SH-SY5Y (cell line): ENCODE measurements at regions not wholly inside any gene's neighbourhood (a gene's known extent, or its start where the extent isn't known, plus 50 kb on each side); places are given as distances from the start of the nearest gene placed in this dataset.

Source experiments
- GATA2 ChIP-seq: IDR thresholded peaks from 2 replicates; pipeline ENCODE4 v1.6.1; 2011; ENCODE audit warnings: mild to moderate bottlenecking, low read depth, low read length
- GATA3 ChIP-seq: IDR thresholded peaks from 2 replicates; pipeline ENCODE4 v1.6.1; 2011; ENCODE audit warnings: low read depth, mild to moderate bottlenecking, low read length, moderate library complexity

DNA sequence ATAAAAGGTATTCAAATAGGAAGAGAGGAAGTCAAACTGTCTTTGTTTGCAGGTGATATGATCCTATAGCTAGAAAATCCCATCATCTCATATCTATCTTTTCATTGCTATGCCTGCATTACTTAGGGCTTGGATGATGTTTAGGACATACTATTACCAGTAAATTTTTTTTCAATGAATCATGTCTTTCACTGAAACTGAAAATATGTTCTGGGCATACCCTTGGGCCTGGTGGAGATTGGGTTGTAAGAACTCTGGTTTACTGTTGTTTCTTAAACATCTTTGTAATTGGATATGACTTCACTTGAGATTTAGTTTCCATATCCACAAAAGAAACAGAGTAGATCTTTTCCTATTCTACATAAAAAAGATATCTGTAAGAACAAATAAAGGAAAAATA, 502.2 kb upstream of the PRMT6 start:
- no peak for TF ChIP-seq GATA3
- no peak for TF ChIP-seq GATA2

DNA sequence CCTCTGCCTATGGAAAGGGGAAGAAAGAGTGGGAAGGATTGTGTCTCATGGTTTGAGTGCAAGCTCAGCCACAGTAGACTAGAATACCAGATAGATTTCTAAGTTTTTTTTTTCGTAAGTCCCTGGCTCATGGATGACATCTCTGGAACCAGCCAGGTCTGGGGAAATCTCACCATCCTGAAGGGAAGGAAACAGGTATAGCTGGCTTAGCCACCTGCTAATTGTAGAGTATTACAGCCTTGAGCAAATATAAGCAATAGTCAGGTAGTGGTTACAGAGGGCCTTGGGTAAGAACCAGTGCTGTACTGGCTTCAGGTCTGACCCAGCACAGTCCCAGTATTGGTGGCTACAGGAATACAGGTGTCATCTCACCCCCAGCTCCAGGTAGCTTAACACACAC, 500.9 kb upstream of the PRMT6 start:
- TF ChIP-seq GATA3 (no peak), GATA2 (no peak)

DNA sequence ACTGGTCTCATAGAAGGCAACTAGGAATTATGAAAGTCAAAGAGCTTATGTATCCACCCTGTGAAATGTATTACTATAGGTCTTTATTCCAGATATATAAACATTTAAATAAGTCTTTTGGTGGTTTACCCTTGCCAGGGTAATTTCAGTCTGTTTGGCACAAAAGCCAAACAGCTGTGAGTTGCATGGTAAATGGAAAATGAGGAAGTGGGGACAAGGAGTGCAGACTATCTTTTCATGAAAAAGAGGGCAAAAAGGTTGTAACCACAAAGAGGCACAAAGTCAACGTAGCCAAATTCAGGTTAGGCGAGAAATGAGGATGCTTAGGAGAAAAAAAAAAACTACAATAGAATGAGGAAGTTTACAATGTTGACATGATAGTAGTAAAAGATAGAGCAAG, 492.3 kb upstream of the PRMT6 start:
- TF ChIP-seq GATA3, result no peak
- TF ChIP-seq GATA2, result no peak

DNA sequence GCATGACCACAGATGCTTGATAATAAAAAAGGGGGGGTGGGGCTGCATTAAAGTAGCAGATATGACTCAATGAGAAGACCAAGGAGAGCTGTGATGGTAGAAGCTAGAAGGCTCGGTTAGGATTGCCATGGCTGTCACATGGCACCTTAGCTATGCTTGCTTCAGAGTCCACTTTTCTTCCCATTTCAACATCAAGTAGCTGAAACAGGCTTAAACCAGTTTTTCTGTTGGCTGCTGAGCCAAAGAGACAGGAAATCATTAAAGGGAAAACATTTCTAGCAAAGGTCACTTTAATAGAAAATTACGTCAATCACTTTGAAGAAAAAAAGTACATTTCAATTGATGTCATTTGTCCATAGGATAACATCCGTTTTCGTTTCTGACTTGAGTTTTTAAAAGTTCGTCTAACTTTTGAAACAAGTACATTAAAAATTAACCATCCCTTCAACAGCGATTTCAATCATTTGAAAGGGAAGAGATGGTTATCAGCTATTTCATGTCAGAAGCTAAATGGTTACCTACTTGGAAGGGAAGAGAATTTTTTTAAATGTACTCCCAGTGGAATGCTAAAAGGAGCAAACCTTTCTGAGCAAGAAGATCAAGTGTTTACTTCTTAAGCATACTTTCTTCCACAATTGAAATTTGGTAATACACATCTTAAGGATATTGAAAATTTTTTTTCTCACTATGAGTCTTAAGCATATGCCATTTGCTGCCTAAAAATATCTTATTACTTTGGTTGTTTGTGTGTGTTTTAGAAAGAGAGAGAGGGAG, 488.1 kb upstream of the PRMT6 start:
- no peak for TF ChIP-seq GATA2
- TF ChIP-seq GATA3, result no peak

DNA sequence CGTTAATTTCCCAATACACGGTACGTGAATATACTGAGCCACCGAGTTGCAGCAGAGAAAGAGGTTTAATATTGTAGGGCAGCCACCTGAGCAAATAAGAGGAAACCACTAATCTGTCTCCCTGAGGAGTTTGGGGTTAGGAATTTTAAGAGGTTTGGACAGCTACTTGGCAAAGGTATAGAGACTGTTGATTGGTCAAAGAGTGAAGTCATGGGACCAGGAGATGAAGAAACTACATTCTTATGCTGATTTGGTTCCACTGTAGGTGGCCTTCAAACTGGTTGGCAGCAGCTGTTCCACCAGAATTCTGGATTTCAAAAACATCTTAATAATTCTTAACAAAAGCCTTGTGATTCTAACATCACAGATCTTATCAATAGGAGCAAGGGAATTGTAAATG, 485.4 kb upstream of the PRMT6 start:
- TF ChIP-seq GATA2, result no peak
- no peak for TF ChIP-seq GATA3

DNA sequence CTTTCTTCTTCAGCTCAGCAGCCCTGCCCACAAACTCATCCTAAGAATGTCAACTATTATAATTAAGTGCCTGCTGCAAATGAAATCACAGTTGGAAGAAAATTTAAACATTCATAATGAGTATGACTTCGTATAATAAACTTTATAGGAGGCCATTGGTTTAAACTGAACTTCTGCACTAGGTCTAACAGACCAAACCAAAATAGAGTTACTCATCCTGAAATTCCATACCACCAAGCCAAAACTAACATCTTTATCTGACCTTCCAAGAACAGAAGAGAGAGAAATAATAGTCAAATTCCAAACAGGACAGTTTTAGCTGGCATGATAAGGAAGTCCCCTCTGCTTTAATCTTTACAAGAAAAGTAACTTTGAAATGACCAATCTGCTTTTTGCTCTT, 472.4 kb upstream of the PRMT6 start:
- TF ChIP-seq GATA2 (no peak), GATA3 (no peak)

DNA sequence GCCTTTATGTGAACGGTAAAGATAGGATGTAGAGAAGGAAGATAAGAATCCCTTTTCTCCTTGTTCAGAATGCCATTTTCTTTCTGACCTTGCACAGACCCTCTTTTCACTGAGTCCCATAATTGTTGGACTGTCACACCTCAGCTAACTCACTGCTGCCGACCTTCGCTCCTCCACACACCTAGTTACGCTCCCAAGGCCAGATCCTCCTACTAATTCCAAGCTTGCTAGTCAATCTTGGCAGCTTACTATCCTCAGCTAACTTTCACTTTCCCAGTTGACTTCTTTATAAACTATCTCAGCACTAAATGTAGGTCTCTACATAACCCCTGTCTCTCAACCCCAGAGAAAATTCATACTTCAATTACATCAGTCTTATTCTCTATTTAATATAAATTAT, 471.8 kb upstream of the PRMT6 start:
- no peak for TF ChIP-seq GATA2
- TF ChIP-seq GATA3, result no peak

DNA sequence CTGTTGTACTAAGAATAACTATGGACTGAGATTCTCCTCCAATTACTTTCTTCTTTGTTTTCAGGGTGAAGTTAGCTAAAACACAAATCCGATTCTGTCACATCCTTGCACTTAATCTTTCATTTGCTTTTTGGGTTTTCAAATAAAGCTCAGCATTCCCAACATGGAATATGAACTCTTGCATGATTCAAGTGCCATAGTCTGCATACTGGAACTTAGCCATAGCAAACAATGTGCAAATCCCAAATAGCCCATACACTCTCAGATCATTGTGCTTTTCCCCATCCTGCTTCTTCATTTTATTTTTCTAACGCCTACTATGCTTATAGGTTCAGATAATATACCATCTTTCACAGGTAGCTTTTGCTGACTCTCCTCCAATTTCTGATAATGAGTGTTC, 455.8 kb upstream of the PRMT6 start:
- TF ChIP-seq GATA3, result no peak
- TF ChIP-seq GATA2, result no peak

DNA sequence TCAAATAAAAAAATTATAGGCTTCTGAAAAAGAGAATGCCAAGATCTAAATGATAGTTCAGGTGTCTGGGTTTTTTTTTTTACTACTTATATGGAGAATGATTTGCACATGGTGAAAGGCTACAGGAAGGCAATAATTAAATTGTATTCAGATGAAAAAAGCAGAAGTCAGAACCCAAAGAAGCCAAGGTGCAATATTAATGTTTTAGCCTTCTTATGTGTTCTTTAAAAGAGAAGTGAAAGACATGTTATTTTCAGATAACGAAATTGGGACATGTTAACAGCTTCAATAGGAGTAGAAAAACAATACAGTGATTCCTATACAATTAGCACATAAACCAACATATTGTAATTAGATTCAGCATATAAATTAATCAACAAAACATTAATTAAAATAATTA, 452.9 kb upstream of the PRMT6 start:
- TF ChIP-seq GATA2 (no peak), GATA3 (no peak)

DNA sequence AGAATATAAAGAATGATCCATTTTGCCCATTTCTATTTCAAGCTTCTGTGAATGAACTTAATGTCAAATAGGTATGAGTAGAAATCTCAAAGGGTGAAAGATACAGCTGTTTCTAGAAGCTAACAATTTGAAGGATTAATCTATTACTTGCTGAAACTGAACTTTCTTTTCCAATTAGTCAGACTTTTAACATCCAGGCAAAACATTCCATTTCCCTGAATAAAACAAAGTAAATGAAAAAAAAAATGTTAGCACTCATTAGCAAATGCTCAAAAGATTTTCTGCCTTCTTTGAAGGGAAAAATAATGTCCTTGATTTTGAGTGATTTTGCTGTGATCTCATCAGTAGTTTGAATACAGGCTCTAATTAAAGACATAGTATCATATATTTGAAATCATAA, 447.6 kb upstream of the PRMT6 start:
- no peak for TF ChIP-seq GATA3

DNA sequence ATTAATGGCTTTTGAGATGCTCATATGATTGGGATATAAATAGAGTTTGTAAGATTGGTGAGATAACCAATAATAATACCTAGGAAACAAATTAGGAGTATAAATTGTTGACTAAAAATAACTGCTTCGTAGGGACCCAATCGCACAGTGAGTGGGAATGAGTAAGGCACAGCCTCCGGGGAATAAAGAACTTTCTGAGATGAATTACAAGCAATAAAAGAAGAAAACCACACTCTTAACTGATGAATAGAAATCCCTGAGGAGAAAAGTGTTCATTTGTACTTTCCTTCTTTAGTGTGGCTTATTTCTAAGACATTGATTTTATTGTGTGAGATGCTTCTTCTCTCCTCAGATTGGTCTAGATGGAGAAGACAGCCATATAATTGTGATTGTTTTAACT, 443.4 kb upstream of the PRMT6 start:
- no peak for TF ChIP-seq GATA3
- TF ChIP-seq GATA2, result no peak

DNA sequence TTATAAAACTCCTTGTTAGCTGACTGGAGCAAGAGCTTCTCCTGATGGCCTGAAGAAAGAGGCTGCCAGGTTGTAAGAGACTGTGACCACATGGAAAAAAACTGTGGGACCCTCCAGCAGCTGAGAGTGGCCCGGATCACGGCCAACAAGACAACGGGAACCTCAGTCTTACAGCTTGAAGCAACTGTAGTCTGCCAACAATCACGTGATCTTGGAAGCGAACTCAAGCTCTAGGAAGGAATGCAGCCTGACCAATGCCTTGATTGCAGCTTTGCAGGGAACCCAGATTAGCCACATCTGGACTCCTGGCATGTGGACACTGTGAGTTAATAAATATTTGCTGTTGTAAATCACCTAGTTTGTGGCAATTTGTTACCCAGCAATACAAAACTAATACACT, 442.6 kb upstream of the PRMT6 start:
- TF ChIP-seq GATA3 (no peak), GATA2 (no peak)

DNA sequence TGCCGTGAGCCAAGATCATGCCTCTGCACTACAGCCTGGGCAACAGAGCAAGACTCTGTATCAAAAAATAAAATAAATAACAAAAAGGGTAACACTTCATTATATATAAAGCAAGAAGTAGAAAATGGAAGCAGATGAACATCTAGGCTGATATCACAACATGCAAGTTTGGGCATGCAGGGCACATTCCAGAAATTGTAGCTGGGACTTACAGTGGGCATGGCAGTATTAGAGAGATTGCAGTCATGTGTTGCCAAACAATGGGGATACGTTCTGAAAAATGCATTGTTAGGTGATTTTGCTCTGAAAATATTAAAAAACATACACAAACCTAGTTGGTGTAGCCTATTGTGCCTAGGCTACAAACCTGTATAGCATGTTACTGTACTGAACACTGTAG, 441.0 kb upstream of the PRMT6 start:
- TF ChIP-seq GATA3, result no peak
- TF ChIP-seq GATA2, result no peak

DNA sequence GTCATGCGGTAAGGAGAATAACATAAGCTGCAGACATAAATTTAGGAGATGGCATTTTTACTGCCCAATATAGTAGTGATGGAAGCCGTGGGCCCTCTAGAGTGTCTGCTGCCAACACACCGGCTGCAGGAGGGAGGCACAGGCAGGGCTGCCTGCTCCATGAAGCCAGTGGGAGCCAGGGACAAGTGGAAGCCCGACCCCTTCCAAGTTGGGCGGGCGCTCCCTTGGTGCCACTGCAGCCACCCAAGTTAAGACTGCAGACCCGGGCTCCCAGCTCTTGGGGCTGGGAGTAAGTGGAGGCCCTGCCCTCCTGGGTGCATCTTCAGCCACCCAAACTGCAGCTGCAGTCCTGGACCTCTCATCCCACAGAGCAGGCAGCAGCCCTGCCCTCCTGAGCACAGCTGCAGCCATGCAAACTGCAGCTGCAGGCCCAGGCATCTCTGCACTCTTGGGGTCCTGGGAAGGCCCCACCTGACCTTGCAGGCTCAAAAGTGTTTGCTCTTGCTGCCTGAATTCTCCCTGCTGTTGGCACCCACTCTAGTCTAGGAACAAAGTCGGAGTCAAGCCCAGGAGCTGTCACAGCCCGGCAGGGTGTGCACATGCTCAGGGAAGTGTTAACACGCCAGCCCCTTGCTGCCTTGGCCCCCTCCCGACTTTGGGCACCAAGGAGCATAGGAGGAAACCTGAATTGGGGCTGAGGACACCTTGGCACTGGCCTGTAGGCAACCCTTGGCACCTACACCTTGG, 437.2 kb upstream of the PRMT6 start:
- TF ChIP-seq GATA2 (no peak), GATA3 (no peak)

DNA sequence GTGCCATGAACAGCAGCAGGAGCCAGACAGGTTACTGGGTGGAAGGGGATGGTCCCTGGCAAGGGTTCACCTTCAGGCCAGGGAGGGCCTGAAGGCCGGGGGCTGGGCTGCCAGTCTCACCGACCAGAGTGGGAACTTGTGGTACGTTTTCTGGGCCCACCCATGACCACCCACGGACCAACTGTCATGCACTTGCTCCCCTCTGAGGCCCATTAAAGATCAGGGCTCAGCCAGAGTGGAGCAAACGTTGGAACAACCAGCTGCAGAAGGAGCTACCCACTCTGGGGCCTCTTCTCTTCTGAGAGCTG, 436.7 kb upstream of the PRMT6 start:
- TF ChIP-seq GATA3, result no peak
- TF ChIP-seq GATA2, result no peak
